Panc1 (cell line): ENCODE measurements at regions not wholly inside any gene's neighbourhood (a gene's known extent, or its start where the extent isn't known, plus 50 kb on each side); places are given as distances from the start of the nearest gene placed in this dataset.

ENCODE experiments used
- CTCF ChIP-seq: fragments of 450-650 bp; IDR thresholded peaks from 2 replicates; pipeline ENCODE4 v1.5.1; 2017; ENCODE audit warnings: mild to moderate bottlenecking
- POLR2AphosphoS5 ChIP-seq: IDR thresholded peaks from 2 replicates; pipeline ENCODE4 v1.6.1; 2012; ENCODE audit warnings: mild to moderate bottlenecking, low read depth, low read length, moderate library complexity

- TF ChIP-seq CTCF (no peak), POLR2AphosphoS5 (no peak)
These were observed 234.5 kb upstream of the DKK2 start for GRCh38 chr4:107270614-107271013.
